ENCODE measurements at regions not wholly inside any gene's neighbourhood (a gene's known extent, or its start where the extent isn't known, plus 50 kb on each side); places are given as distances from the start of the nearest gene placed in this dataset.

- no peak for TF ChIP-seq CTCF (IDR thresholded peaks at IDR 0.05)
- TF ChIP-seq POLR2AphosphoS5 (IDR thresholded peaks at IDR 0.05) = no peak
Observed at GRCh38 chr4:160283081-160283480, 1180.2 kb downstream of the RAPGEF2 start.

Data from sigmoid colon (tissue), 4 donors.